ENCODE measurements at regions not wholly inside any gene's neighbourhood (a gene's known extent, or its start where the extent isn't known, plus 50 kb on each side); places are given as distances from the start of the nearest gene placed in this dataset.
A peak's percentile ranks its signal among the peaks of the same experiment; 100 is the strongest.
"Not testable (repeated sequence)": the region's sequence is repeated elsewhere in the genome, so short reads cannot be mapped to it uniquely, and the experiment has no call there.

DNA sequence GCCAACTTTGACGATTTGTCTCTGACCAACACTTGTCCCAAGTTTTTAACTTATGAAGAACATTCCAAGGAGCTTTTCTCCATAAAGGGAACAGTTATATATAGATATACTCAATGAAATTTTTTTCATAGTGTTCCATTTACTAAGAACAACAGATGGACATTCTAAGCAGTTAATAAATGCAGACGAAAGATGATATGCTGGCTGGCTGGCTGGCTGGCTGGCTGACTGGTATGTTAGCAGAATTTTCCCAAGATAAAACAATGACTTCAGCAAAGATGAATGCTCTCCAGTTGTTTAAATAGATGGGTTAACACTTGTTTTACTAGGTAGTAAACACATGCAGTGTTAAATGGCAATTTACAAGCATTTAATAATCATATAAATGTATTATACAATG, 62.2 kb downstream of the SPANXN3 start:
- no peak for DNase-seq (ENCODE audit: low spot score)

DNA sequence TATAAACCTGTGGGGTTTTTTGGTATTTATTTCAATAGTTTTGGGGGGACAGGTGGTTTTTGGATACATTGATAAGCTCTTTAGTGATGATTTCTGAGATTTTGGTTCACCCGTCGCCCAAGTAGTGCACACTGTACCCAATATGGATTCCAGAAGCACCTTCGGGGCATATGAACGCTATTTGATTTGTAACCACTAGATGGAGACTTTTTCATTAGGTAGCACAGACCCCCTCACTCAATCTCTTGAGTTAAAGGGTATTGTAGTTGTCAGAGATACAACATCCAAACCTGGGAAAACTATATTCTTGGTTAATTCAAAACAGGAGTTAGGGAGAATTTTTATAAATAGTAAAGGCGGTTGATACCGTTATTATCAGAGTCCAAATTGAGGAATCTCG, 79.8 kb downstream of the SPANXN3 start:
- DNase-seq (ENCODE audit: low spot score) = no peak

DNA sequence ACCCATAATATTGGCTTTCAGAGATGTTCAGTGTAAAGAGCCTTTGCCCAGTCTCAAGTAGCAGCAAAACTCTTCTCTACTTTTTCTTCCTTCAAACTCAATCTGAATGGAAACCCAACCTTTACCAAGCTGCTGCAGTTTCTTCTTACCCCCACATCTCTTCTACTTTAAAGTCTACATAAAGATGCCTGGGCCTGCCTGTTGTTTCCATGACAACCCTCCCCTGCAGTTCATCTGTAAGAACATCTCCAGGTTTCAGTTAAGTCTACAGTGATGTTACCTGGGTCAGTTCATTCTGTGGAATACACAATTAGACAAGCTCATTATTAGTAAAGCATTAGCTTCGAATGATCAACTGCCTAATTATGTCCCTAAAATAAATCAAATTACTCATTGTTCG, 81.4 kb downstream of the SPANXN3 start:
- no peak for DNase-seq (ENCODE audit: low spot score)

GRCh38 chrX:143429811-143430210, 87.5 kb downstream of the SPANXN3 start:
- no peak for DNase-seq (ENCODE audit: low spot score)

- DNase-seq (ENCODE audit: low spot score) = no peak
Observed at GRCh38 chrX:143429131-143429530, 88.1 kb downstream of the SPANXN3 start.

DNA sequence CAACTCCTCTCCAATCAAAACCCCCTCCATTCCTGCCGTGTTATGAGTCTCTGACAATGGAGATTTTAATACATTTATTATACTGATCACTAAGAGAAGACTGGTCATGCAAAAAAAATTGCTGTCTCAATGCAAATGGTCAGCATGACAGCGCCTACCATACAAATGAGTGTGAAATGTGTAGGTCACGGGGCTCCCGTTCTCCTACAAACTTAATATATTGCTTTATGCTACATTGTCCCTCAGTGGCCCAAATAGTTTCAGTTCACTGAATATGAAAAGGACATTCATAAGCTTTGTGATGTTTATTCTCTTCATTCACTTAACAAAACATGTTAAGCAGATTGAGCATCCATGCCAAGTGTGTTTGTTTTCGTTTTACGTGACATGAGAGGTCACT, 116.1 kb downstream of the SPANXN3 start:
- no peak for DNase-seq (ENCODE audit: low spot score)

DNA sequence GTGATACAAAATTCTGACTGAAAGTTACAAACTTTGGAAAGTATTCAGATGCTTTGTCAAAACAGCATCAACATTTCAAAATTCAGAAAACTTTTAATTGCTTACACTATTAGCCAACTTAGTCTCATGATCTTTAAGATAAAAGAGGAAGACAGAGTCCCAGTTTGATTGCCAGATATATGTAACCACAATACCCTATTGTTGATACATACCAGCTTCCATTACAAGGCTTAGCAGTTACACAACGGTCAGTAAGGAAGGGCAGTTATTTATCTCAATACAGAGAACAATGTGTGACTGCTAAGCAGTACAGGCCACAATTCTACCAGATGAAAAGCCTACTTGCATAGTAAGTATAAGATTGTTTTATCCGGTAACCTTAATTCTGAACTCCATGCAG, 138.4 kb downstream of the SPANXN3 start:
- no peak for DNase-seq (ENCODE audit: low spot score)

- no peak for DNase-seq (ENCODE audit: low spot score)
Observed at GRCh38 chrX:143363419-143363818, 153.9 kb downstream of the SPANXN3 start.

GRCh38 chrX:143340190-143340589, 177.1 kb downstream of the SPANXN3 start:
- no peak for DNase-seq (ENCODE audit: low spot score)

DNA sequence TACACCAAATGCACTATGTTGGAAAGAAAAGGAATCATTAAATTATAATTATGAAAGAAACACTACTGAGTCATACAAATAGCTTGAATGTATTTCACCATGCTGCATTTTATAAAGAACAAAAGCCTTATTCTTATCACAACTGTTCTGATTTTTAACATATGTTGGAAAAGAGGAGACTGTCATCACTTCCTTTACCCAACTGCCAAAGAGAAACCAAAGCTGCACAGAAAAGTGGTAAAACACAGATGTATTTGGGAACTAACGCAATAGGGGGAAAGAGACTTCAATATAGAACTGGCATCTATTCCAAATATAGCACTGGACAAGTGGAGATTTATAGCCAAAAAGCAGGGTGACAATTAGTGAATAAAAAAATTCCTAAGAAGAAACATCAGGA, 181.0 kb downstream of the SPANXN3 start:
- no peak for DNase-seq (ENCODE audit: low spot score)

DNA sequence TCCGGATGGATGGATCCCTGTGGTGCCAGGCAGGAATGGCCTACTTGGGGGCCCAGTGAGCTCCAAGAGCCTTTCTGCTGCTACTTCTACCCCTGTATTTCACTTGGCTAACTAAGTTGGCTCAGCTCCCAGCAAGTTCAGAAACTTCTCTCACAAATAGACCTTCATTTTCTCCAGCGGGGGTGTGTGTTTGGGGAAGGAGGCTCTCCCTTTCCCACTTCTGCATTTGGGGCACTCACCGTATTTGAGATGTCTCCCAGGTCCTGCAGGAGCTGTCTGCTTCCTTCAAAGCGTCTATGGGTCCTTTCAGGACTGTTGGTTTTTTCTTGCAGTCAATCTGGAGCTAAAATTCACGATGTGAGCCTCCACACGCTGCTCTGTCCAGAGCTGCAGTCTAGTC, 197.7 kb downstream of the SPANXN3 start:
- no peak for DNase-seq (ENCODE audit: low spot score)

DNA sequence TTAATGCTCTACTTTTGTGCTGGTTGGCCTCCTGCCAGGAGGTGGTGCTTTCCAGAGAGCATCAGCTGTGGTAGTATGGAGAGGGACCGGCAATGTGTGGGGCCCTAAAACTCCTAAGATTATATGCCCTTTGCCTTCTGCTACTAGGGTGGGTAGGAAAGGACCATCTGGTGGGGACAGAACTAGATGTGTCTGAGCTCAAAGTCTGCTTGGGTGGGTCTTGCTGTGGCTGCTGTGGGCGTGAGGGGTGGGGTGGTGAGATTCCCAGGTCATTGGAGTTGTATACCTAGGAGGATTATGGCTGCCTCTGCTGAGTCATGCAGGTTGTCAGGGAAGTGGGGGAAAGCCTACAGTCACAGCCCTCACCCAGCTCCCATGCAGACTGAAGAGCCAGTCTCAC, 198.4 kb downstream of the SPANXN3 start:
- not testable (repeated sequence) for DNase-seq (ENCODE audit: low spot score)

DNA sequence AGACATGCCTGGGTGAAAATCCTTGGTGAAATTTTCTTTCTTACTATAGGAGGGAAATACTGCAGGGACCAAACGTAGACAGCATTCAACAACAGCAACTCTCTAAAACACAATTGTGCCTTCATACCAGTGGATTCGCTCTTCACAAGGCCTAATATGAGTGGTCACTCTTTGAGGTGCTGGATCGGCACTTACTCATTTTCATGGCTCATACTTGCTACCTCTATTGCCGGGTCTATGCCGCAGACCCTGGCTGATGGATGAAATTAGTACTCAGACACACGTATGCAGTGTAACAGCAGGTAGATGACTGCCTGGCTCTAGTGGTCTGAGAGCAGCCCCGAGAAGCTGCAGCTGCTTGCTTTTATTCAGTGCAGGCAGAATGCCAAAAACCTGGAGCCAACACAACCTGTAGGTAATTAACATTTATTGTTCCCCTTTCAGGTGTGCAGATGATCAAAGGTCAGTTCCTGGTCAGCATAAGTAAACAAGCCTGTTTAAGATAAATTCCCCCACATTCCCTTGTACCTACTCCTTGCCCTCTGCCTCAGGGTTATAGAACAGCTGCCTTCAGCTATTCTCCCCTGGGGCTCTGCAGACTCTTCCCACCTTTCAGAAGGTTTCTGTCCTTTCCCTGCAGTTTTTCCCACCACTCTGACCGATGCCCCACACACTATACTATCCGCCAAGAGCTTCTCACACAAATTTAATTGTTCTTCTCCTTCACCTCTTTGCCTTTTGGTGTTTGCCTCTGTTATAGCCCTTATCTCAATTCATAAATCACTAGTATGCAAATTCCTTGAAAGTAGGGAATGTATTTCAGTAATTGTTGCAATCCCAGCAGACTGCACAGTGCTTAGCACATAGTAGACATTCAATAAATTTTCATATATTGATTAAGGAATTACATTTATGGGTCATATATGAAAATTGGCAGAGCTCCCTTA, 210.0 kb downstream of the SPANXN3 start:
- peak; percentile 12 for DNase-seq (ENCODE audit: low spot score)

DNA sequence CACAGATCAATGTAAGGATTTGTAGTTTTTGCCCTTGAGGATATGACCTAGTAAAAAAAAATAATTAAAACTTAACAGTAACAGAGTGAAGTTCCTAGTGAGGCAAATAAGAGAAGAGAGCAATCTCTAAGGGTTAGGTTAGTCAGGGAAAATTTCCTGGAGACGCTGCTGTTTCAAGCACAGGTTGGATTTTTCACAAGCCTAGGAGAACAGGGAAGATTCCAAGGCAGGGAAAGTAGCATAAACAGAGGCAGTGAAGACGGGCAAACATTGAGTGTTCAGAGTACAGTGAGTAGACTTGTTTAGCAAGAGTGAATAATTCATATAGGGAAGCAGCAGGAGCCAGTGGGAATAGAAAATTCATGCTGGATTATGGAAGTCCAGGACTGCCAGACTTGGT, 212.8 kb downstream of the SPANXN3 start:
- no peak for DNase-seq (ENCODE audit: low spot score)

DNA sequence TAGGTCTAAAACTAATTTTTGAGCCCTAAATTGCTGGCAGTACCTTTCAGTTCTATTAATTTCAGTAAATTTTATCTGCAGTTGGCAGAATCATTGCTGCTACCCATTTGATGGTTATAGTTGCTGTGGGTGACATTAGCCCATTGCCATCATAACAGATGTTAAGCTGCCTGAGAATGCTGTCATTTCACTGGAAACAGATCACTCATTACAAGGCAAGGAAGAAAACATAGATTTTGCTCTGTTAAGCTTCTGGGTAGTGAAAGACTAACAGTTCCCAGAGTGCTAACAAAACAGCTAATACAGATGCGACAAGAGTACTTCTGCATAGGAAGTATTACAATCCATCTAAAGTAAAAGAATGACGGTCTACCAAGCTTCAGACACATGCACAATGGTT, 213.2 kb downstream of the SPANXN3 start:
- no peak for DNase-seq (ENCODE audit: low spot score)

- DNase-seq (ENCODE audit: low spot score) = no peak
Observed at GRCh38 chrX:143298663-143299241, 218.5 kb downstream of the SPANXN3 start.

- DNase-seq (ENCODE audit: low spot score) = no peak
Observed at GRCh38 chrX:143296521-143296920, 220.8 kb downstream of the SPANXN3 start.

GRCh38 chrX:143287236-143287635, 230.0 kb downstream of the SPANXN3 start:
- DNase-seq (ENCODE audit: low spot score) = no peak

GRCh38 chrX:143270317-143270716, 244.6 kb downstream of the SPANXN4 start:
- DNase-seq (ENCODE audit: low spot score) = no peak

DNA sequence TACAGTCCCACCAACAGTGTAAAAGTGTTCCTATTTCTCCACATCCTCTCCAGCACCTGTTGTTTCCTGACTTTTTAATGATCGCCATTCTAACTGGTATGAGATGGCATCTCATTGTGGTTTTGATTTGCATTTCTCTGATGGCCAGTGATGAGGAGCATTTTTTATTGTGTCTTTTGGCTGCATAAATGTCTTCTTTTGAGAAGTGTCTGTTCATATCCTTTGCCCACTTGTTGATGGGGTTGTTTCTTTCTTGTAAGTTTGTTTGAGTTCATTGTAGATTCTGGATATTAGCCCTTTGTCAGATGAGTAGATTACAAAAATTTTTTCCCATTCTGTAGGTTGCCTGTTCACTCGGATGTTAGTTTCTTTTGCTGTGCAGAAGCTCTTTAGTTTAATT, 218.9 kb downstream of the SPANXN4 start:
- DNase-seq (ENCODE audit: low spot score) = not testable (repeated sequence)

GRCh38 chrX:143240658-143241057, 214.9 kb downstream of the SPANXN4 start:
- no peak for DNase-seq (ENCODE audit: low spot score)

GRCh38 chrX:143231492-143231891, 205.8 kb downstream of the SPANXN4 start:
- no peak for DNase-seq (ENCODE audit: low spot score)

DNA sequence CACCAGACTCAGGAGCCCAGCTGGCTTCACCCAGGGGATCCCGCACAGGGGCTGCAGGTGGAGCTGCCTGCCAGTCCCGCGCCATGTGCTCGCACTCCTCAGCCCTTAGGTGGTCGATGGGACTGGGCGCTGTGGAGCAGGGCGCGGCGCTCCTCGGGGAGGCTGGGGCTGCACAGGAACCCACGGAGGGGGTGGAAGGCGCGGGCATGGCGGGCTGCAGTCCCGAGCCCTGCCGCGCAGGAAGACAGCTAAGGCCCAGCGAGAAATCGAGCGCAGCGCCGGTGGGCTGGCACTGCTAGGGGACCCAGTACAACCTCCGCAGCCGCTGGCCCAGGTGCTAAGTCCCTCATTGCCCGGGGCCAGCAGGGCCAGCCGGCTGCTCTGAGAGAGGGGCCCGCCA, 202.9 kb downstream of the SPANXN4 start:
- not testable (repeated sequence) for DNase-seq (ENCODE audit: low spot score)
